Testis (tissue), 2 donors: ENCODE measurements at regions not wholly inside any gene's neighbourhood (a gene's known extent, or its start where the extent isn't known, plus 50 kb on each side); places are given as distances from the start of the nearest gene placed in this dataset.

ENCODE experiments used
- CTCF ChIP-seq, 3 experiments: fragments of 450-650 bp in 2 of 3; fragments of 200-600 bp in 1 of 3; sonication (generic) in 1 of 3; IDR thresholded peaks; one replicate each; pipeline ENCODE4 v1.5.1; 2016 to 2019; ENCODE audit warnings: antibody characterized with exemption in 3 of 3, mild to moderate bottlenecking in 2 of 3, moderate library complexity in 1 of 3
- POLR2A ChIP-seq: fragments of 450-650 bp; IDR thresholded peaks from one replicate; pipeline ENCODE4 v1.6.1; 2017; ENCODE audit warnings: antibody characterized with exemption, mild to moderate bottlenecking, moderate library complexity

- TF ChIP-seq POLR2A (no peak), CTCF (IDR thresholded peaks at IDR 0.05) (no peak)
Observed at GRCh38 chr5:12399868-12400267, 495.6 kb upstream of the CTNND2 start.
